Caco-2 (cell line): ENCODE measurements at regions not wholly inside any gene's neighbourhood (a gene's known extent, or its start where the extent isn't known, plus 50 kb on each side); places are given as distances from the start of the nearest gene placed in this dataset.

Experiments
- BruUV-seq: library from RNA; stranded (reverse); fragments of 400-500 nt; replicated peaks from 2 replicates; lab custom pipeline; 2021; lab: Mats Ljungman, UMichigan
- CTCF ChIA-PET: fragments of 300-600 bp; sonication (Branson Sonifier 250); formaldehyde crosslinking; loops from one replicate; lab custom pipeline; 2022; ENCODE audit warnings: antibody characterized with exemption; lab: Charles Lee
- POLR2A ChIA-PET: fragments of 300-600 bp; sonication (Branson Sonifier 250); formaldehyde crosslinking; loops from one replicate; lab custom pipeline; 2022; ENCODE audit warnings: antibody characterized with exemption; lab: Charles Lee
- DNase-seq, 2 experiments: peaks; one replicate each; pipeline versions ENCODE4 v3.0.0 to v3.0.0-alpha.2; 2020 to 2022
- H3K27me3 ChIP-seq: replicated peaks from 2 replicates; pipeline ENCODE4 v1.6.0; 2011; ENCODE audit warnings: low read length; ENCODE audit not compliant: control insufficient read depth, insufficient read depth
- H3K36me3 ChIP-seq: 2 replicates; pipeline ENCODE4 v1.5.1; 2011; ENCODE audit warnings: low read length; ENCODE audit not compliant: control insufficient read depth, insufficient read depth
- H3K4me1 ChIP-seq: fragments of 250-450 bp; sonication (Bioruptor Pico); 2 replicates; pipeline ENCODE4 v1.5.1; 2020; ENCODE audit warnings: mild to moderate bottlenecking
- H3K4me3 ChIP-seq: 2 replicates; pipeline ENCODE4 v1.5.1; 2011; ENCODE audit warnings: low read depth, mild to moderate bottlenecking, control low read depth, low read length
- H3K9me3 ChIP-seq: fragments of 250-450 bp; sonication (Bioruptor Pico); 2 replicates; pipeline ENCODE4 v1.5.1; 2020; ENCODE audit warnings: mild to moderate bottlenecking, moderate library complexity
- H3K27ac Mint-ChIP-seq: one replicate; pipeline ENCODE4 v1.8.0; 2022; ENCODE audit warnings: mixed read lengths; ENCODE audit not compliant: unreplicated experiment
- H3K27me3 Mint-ChIP-seq: one replicate; pipeline ENCODE4 v1.8.0; 2022; ENCODE audit warnings: mixed read lengths; ENCODE audit not compliant: insufficient read depth, unreplicated experiment
- H3K36me3 Mint-ChIP-seq: one replicate; pipeline ENCODE4 v1.8.0; 2022; ENCODE audit warnings: mild to moderate bottlenecking, mixed read lengths; ENCODE audit not compliant: insufficient read depth, unreplicated experiment
- H3K4me1 Mint-ChIP-seq: one replicate; pipeline ENCODE4 v1.8.0; 2022; ENCODE audit warnings: low read depth, mixed read lengths; ENCODE audit not compliant: unreplicated experiment
- H3K4me3 Mint-ChIP-seq: one replicate; pipeline ENCODE4 v1.8.0; 2022; ENCODE audit warnings: mild to moderate bottlenecking, moderate library complexity, mixed read lengths; ENCODE audit not compliant: unreplicated experiment
- H3K9me3 Mint-ChIP-seq: one replicate; pipeline ENCODE4 v1.8.0; 2022; ENCODE audit warnings: mixed read lengths; ENCODE audit not compliant: unreplicated experiment
- CTCF ChIP-seq, 2 experiments: fragments of 200-600 bp in 1 of 2; IDR thresholded peaks; 1 replicate in 1 of 2; 2 replicates in 1 of 2; pipeline versions ENCODE4 v1.5.1 to v1.8.0; 2011 to 2022; ENCODE audit warnings: antibody characterized with exemption in 1 of 2, control low read depth in 1 of 2, inconsistent platforms in 1 of 2, low read depth in 1 of 2, low read length in 1 of 2, mild to moderate bottlenecking in 1 of 2, moderate library complexity in 1 of 2; ENCODE audit not compliant: insufficient read depth in 1 of 2, severe bottlenecking in 1 of 2, unreplicated experiment in 1 of 2
- intact Hi-C: fragments of 100-400 bp; cut with micrococcal nuclease; formaldehyde crosslinking; loops from one replicate; pipeline ENCODE4 v1.10.0; 2022; ENCODE audit not compliant: unreplicated experiment

GRCh38 chr5:92177926-92178487 lies 794.9 kb upstream of the ARRDC3 start:
- H3K27me3 Mint-ChIP-seq: no peaks in the 10 kb centered on the region

GRCh38 chr5:92163906-92164305 lies 780.8 kb upstream of the ARRDC3 start:
- BruUV-seq: no TSS peak
- Histone ChIP-seq H3K9me3 (no peaks in the 10 kb centered on the region), H3K27me3 (no peaks in the 10 kb centered on the region), H3K4me1 (no peaks in the 10 kb centered on the region), H3K4me3 (no peak overlapping the region), H3K36me3 (no peaks in the 10 kb centered on the region)
- TF ChIP-seq CTCF (IDR thresholded peaks at IDR 0.05; ENCODE audit: insufficient read depth in 1 of 2, low read depth in 1 of 2, low read length in 1 of 2, severe bottlenecking in 1 of 2, unreplicated experiment in 1 of 2): no peak
- intact Hi-C loops: no loop called here
- Mint-ChIP-seq H3K4me1 (no peaks in the 10 kb centered on the region), H3K9me3 (no peaks in the 10 kb centered on the region), H3K36me3 (no peaks in the 10 kb centered on the region), H3K27ac (no peak overlapping the region), H3K27me3 (no peaks in the 10 kb centered on the region), H3K4me3 (no peak overlapping the region)
- CTCF ChIA-PET: no interaction called here
- DNase-seq: no peak
- POLR2A ChIA-PET: no interaction called here

More at GRCh38 chr5:92177926-92178487, 794.9 kb upstream of the ARRDC3 start:
- Histone ChIP-seq H3K9me3 (no peaks in the 10 kb centered on the region), H3K36me3 (no peaks in the 10 kb centered on the region), H3K27me3 (no peaks in the 10 kb centered on the region), H3K4me3 (no peak overlapping the region), H3K4me1 (no peaks in the 10 kb centered on the region)
- ChIA-PET CTCF (no interaction called here), POLR2A (no interaction called here)
- Mint-ChIP-seq H3K27ac (no peak overlapping the region), H3K4me1 (no peaks in the 10 kb centered on the region), H3K9me3 (no peaks in the 10 kb centered on the region), H3K4me3 (no peak overlapping the region), H3K36me3 (no peaks in the 10 kb centered on the region)
- no peak for DNase-seq
- no peak for TF ChIP-seq CTCF (IDR thresholded peaks at IDR 0.05; ENCODE audit: insufficient read depth in 1 of 2, low read depth in 1 of 2, low read length in 1 of 2, severe bottlenecking in 1 of 2, unreplicated experiment in 1 of 2)
- intact Hi-C loops: no loop called here
- no TSS peak for BruUV-seq

- H3K27ac Mint-ChIP-seq: no peak overlapping the region
- intact Hi-C loops: no loop called here
- no TSS peak for BruUV-seq
These were observed 764.7 kb upstream of the ARRDC3 start for GRCh38 chr5:92147798-92148197.

More at GRCh38 chr5:92147798-92148197, 764.7 kb upstream of the ARRDC3 start:
- POLR2A ChIA-PET: no interaction called here
- Histone ChIP-seq H3K4me1 (no peaks in the 10 kb centered on the region), H3K36me3 (no peaks in the 10 kb centered on the region), H3K9me3 (no peaks in the 10 kb centered on the region), H3K27me3 (no peaks in the 10 kb centered on the region), H3K4me3 (no peak overlapping the region)
- no peak for DNase-seq
- Mint-ChIP-seq H3K4me3 (no peak overlapping the region), H3K36me3 (no peaks in the 10 kb centered on the region), H3K9me3 (no peaks in the 10 kb centered on the region), H3K4me1 (no peaks in the 10 kb centered on the region), H3K27me3 (no peaks in the 10 kb centered on the region)
- no peak for TF ChIP-seq CTCF (IDR thresholded peaks at IDR 0.05; ENCODE audit: insufficient read depth in 1 of 2, low read depth in 1 of 2, low read length in 1 of 2, severe bottlenecking in 1 of 2, unreplicated experiment in 1 of 2)
- CTCF ChIA-PET: no interaction called here
